PC-9 (cell line): ENCODE measurements at regions not wholly inside any gene's neighbourhood (a gene's known extent, or its start where the extent isn't known, plus 50 kb on each side); places are given as distances from the start of the nearest gene placed in this dataset.

Experiments used
- CTCF ChIP-seq: fragments of 200-600 bp; sonication (generic); conservative IDR thresholded peaks from 2 replicates; pipeline ENCODE4 v1.6.1; 2017; ENCODE audit warnings: mixed run types, antibody characterized with exemption, mild to moderate bottlenecking, moderate library complexity
- EZH2 ChIP-seq: fragments of 200-600 bp; sonication (generic); IDR thresholded peaks from 2 replicates; pipeline ENCODE4 v1.8.0; 2017; ENCODE audit warnings: antibody characterized with exemption, low read depth

- no peak for TF ChIP-seq CTCF
- TF ChIP-seq EZH2 = no peak
These were observed 373.1 kb upstream of the ADAMTS9 start for GRCh38 chr3:65060904-65061303.
